A673 (cell line): ENCODE measurements at regions not wholly inside any gene's neighbourhood (a gene's known extent, or its start where the extent isn't known, plus 50 kb on each side); places are given as distances from the start of the nearest gene placed in this dataset.

Source experiments
- CTCF ChIP-seq: fragments of 300-800, 200-600 bp; sonication (generic); conservative IDR thresholded peaks from 2 replicates; pipeline ENCODE4 v1.5.1; 2017; ENCODE audit warnings: low read depth, mild to moderate bottlenecking, antibody characterized with exemption, low read length, moderate library complexity, mixed read lengths
- EZH2 ChIP-seq: fragments of 200-600 bp; sonication (generic); IDR thresholded peaks from 2 replicates; pipeline ENCODE4 v1.6.1; 2017; ENCODE audit warnings: borderline replicate concordance, low read depth, mild to moderate bottlenecking, mixed read lengths, antibody characterized with exemption, low read length; ENCODE audit not compliant: poor library complexity, severe bottlenecking

- TF ChIP-seq CTCF (no peak), EZH2 (no peak)
Observed at GRCh38 chr1:187837787-187838186, 1009.0 kb downstream of the PLA2G4A start.
